Panc1 (cell line): ENCODE measurements at regions not wholly inside any gene's neighbourhood (a gene's known extent, or its start where the extent isn't known, plus 50 kb on each side); places are given as distances from the start of the nearest gene placed in this dataset.

Source experiments
- ATAC-seq: fragments of 200-7000 bp; cut with Tn5 transposase; 2 replicates; pipeline ENCODE4 v1.9.1; 2020; ENCODE audit warnings: mild to moderate bottlenecking, moderate library complexity
- BruUV-seq: library from RNA; stranded (reverse); fragments of 400-500 nt; replicated peaks from 2 replicates; lab custom pipeline; 2021; lab: Mats Ljungman, UMichigan
- CTCF ChIA-PET: fragments of 300-600 bp; sonication (Branson Sonifier 250); formaldehyde crosslinking; loops from one replicate; lab custom pipeline; 2022; ENCODE audit warnings: antibody characterized with exemption; lab: Charles Lee
- POLR2A ChIA-PET: fragments of 300-600 bp; sonication (Branson Sonifier 250); formaldehyde crosslinking; loops from one replicate; lab custom pipeline; 2022; ENCODE audit warnings: antibody characterized with exemption; lab: Charles Lee
- DNase-seq: peaks from one replicate; pipeline ENCODE4 v3.0.0-alpha.2; 2010; ENCODE audit warnings: low read depth, low spot score
- H3K27ac ChIP-seq: 2 replicates; pipeline ENCODE4 v1.5.1; 2011; ENCODE audit warnings: mild to moderate bottlenecking, low read length, inconsistent platforms
- H3K27me3 ChIP-seq: fragments of 200-500 bp; sonication (Bioruptor generic); 2 replicates; pipeline ENCODE4 v1.6.0; 2014; ENCODE audit warnings: low read length, inconsistent platforms; ENCODE audit not compliant: control insufficient read depth, insufficient read depth
- H3K36me3 ChIP-seq: fragments of 200-500 bp; sonication (Bioruptor generic); 2 replicates; pipeline ENCODE4 v1.5.1; 2014; ENCODE audit warnings: inconsistent platforms, mild to moderate bottlenecking, low read length, moderate library complexity; ENCODE audit not compliant: control insufficient read depth, insufficient read depth
- H3K4me1 ChIP-seq: 2 replicates; pipeline ENCODE4 v1.5.1; 2011; ENCODE audit warnings: inconsistent platforms, mild to moderate bottlenecking, low read length, moderate library complexity; ENCODE audit not compliant: control insufficient read depth, insufficient read depth
- H3K4me3 ChIP-seq, 2 experiments: 2 replicates each; pipeline ENCODE4 v1.5.1; 2011 to 2012; ENCODE audit warnings: low read depth in 2 of 2, low read length in 2 of 2, mild to moderate bottlenecking in 2 of 2, inconsistent platforms in 1 of 2, moderate library complexity in 1 of 2
- H3K9me3 ChIP-seq: fragments of 200-500 bp; sonication (Bioruptor generic); 2 replicates; pipeline ENCODE4 v1.5.1; 2014; ENCODE audit warnings: low read depth, mild to moderate bottlenecking, inconsistent platforms, low read length, moderate library complexity; ENCODE audit not compliant: control insufficient read depth, insufficient read depth
- POLR2AphosphoS5 ChIP-seq: IDR thresholded peaks from 2 replicates; pipeline ENCODE4 v1.6.1; 2012; ENCODE audit warnings: mild to moderate bottlenecking, low read depth, low read length, moderate library complexity
- REST ChIP-seq, 2 experiments: IDR thresholded peaks; 2 replicates each; pipeline ENCODE4 v1.6.1; 2011 to 2012; ENCODE audit warnings: low read depth in 2 of 2, control low read depth in 1 of 2, low read length in 1 of 2, mild to moderate bottlenecking in 1 of 2, moderate library complexity in 1 of 2; ENCODE audit not compliant: insufficient read depth in 1 of 2
- SIN3A ChIP-seq: IDR thresholded peaks from 2 replicates; pipeline ENCODE4 v1.6.1; 2012; ENCODE audit warnings: low read depth, mild to moderate bottlenecking, low read length, moderate library complexity, borderline replicate concordance; ENCODE audit not compliant: insufficient read depth
- TCF7L2 ChIP-seq: IDR thresholded peaks from 2 replicates; pipeline ENCODE4 v1.6.1; 2011; ENCODE audit warnings: mild to moderate bottlenecking, low read depth, low read length, inconsistent platforms
- in situ Hi-C: cut with HindIII; loops from 2 replicates; pipeline ENCODE4 v1.10.0; 2016; ENCODE audit warnings: low sequenced_read_pairs, low pct_unique_long_range_greater_than_20kb
- intact Hi-C: fragments of 100-400 bp; cut with micrococcal nuclease; formaldehyde crosslinking; loops from one replicate; pipeline ENCODE4 v1.10.0; 2022; ENCODE audit not compliant: unreplicated experiment
- TF ChIP-seq, protein P1 (sequence below): fragments of 450-650 bp; IDR thresholded peaks from 2 replicates; pipeline ENCODE4 v1.5.1; 2017; ENCODE audit warnings: mild to moderate bottlenecking

- Histone ChIP-seq H3K36me3 (no peaks in the 10 kb centered on the region), H3K4me3 (no peak overlapping the region), H3K27ac (no peak overlapping the region), H3K27me3 (no peaks in the 10 kb centered on the region), H3K9me3 (no peaks in the 10 kb centered on the region), H3K4me1 (no peaks in the 10 kb centered on the region)
- DNase-seq: no peak
- TF ChIP-seq, protein P1, sequence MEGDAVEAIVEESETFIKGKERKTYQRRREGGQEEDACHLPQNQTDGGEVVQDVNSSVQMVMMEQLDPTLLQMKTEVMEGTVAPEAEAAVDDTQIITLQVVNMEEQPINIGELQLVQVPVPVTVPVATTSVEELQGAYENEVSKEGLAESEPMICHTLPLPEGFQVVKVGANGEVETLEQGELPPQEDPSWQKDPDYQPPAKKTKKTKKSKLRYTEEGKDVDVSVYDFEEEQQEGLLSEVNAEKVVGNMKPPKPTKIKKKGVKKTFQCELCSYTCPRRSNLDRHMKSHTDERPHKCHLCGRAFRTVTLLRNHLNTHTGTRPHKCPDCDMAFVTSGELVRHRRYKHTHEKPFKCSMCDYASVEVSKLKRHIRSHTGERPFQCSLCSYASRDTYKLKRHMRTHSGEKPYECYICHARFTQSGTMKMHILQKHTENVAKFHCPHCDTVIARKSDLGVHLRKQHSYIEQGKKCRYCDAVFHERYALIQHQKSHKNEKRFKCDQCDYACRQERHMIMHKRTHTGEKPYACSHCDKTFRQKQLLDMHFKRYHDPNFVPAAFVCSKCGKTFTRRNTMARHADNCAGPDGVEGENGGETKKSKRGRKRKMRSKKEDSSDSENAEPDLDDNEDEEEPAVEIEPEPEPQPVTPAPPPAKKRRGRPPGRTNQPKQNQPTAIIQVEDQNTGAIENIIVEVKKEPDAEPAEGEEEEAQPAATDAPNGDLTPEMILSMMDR: no peak
- no peak for TF ChIP-seq TCF7L2
- TF ChIP-seq POLR2AphosphoS5: no peak
- TF ChIP-seq SIN3A: no peak
- no peak for TF ChIP-seq REST (IDR thresholded peaks at IDR 0.05; ENCODE audit: insufficient read depth in 1 of 2, low read depth in 2 of 2, low read length in 1 of 2)
- intact Hi-C loops: no loop called here
- no TSS peak for BruUV-seq
- ChIA-PET POLR2A (no interaction called here), CTCF (no interaction called here)
- no peak for ATAC-seq
- in situ Hi-C loops: no loop called here
Measured at GRCh38 chr14:34005901-34006300, 55.0 kb upstream of the EGLN3 start.

- in situ Hi-C loops: no loop called here
Measured at GRCh38 chr14:34004881-34005280, 54.0 kb upstream of the EGLN3 start.

More at GRCh38 chr14:34004881-34005280, 54.0 kb upstream of the EGLN3 start:
- no peak overlapping the region for H3K27ac ChIP-seq
- BruUV-seq: no TSS peak
- no peaks in the 10 kb centered on the region for H3K36me3 ChIP-seq
- DNase-seq (no peak), ATAC-seq (no peak)
- TF ChIP-seq REST (IDR thresholded peaks at IDR 0.05; ENCODE audit: insufficient read depth in 1 of 2, low read depth in 2 of 2, low read length in 1 of 2): no peak
- no peak overlapping the region for H3K4me3 ChIP-seq
- POLR2A ChIA-PET: no interaction called here
- CTCF ChIA-PET: no interaction called here
- intact Hi-C loops: no loop called here
- H3K4me1 ChIP-seq: no peaks in the 10 kb centered on the region
- H3K9me3 ChIP-seq: no peaks in the 10 kb centered on the region
- no peaks in the 10 kb centered on the region for H3K27me3 ChIP-seq
